ENCODE measurements at regions not wholly inside any gene's neighbourhood (a gene's known extent, or its start where the extent isn't known, plus 50 kb on each side); places are given as distances from the start of the nearest gene placed in this dataset.
A peak's percentile ranks its signal among the peaks of the same experiment; 100 is the strongest.

DNA sequence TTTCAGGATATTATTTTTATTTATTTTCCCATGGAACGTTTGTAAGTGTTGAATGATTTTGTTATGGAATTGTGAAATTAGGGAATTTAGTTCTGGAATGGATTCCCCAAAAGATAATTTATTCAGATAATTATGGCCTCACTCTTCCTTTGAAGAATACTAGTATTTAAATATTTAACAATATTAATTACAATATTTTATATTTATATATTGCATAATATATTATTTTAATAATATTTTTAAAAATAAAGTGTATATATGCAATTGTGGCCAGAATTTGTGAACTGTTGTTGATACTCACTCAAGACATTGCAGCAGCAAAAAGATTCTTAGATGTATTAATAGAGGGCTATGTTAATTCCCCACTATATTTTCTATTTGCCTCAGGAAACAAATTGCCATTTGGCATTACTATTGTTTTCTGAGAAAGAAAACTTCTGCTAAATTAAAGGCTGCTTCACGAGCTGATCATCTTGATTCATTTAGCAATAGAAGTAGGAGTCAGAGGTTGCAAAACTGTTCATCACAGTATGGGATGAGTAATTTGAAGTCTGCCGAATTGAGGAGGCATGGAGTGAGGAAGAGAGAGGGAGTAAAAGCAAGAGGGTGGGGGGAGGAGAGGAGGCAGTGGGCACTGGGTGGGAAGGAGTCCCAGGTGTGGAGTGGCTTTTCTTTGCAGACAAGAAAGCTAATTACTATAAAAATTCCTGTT, 729.2 kb downstream of the DHX35 start:
- Histone ChIP-seq H3K27ac (ENCODE audit: low read depth, low read length) (no peak overlapping the region), H3K36me3 (ENCODE audit: insufficient read depth, low read length) (no peaks in the 10 kb centered on the region), H3K9me3 (ENCODE audit: low read depth, low read length) (no peaks in the 10 kb centered on the region), H4K20me1 (ENCODE audit: insufficient read depth, low read length) (no peaks in the 10 kb centered on the region), H3K79me2 (ENCODE audit: insufficient read depth, low read length) (no peaks in the 10 kb centered on the region), H3K4me3 (ENCODE audit: insufficient read depth, low read length) (no peak overlapping the region), H3K27me3 (ENCODE audit: insufficient read depth, low read length) (no peaks in the 10 kb centered on the region), H3K4me1 (ENCODE audit: insufficient read depth, low read length) (no peaks in the 10 kb centered on the region), H3K4me2 (ENCODE audit: insufficient read depth, low read length) (no peak overlapping the region), H2AFZ (ENCODE audit: low read length) (no peak overlapping the region)
- TF ChIP-seq, protein P1, sequence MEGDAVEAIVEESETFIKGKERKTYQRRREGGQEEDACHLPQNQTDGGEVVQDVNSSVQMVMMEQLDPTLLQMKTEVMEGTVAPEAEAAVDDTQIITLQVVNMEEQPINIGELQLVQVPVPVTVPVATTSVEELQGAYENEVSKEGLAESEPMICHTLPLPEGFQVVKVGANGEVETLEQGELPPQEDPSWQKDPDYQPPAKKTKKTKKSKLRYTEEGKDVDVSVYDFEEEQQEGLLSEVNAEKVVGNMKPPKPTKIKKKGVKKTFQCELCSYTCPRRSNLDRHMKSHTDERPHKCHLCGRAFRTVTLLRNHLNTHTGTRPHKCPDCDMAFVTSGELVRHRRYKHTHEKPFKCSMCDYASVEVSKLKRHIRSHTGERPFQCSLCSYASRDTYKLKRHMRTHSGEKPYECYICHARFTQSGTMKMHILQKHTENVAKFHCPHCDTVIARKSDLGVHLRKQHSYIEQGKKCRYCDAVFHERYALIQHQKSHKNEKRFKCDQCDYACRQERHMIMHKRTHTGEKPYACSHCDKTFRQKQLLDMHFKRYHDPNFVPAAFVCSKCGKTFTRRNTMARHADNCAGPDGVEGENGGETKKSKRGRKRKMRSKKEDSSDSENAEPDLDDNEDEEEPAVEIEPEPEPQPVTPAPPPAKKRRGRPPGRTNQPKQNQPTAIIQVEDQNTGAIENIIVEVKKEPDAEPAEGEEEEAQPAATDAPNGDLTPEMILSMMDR (IDR thresholded peaks at IDR 0.05; ENCODE audit: extremely low read depth, low read depth, low read length): no peak
- no peak for DNase-seq (ENCODE audit: insufficient read length, low spot score, missing footprints)

DNA sequence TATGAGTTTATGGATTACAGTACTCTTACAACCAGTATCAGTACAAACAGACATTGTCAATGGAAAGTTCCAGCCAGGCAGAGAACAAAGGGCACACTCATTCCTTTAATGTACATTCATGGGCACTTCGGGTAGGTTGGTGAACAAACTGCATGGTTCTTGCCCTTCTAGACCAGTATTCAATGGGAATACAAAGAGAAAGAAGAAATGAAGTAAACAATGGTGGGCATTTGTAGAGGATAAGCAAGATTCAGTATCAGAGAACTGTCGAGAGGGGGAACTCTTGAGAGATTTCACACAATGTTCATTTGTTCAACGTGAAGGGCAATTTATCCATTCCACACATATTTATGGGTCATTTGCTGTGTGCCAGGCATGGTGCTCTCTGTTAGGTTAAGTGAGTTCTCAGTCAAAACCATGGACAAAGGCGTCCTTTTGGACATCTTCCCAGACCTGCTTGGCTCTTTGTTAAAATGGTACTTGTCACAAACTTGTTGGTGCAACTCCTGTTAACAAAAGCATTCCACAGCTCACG, 714.8 kb downstream of the DHX35 start:
- Histone ChIP-seq H2AFZ (ENCODE audit: low read length) (no peak overlapping the region), H3K4me1 (ENCODE audit: insufficient read depth, low read length) (no peaks in the 10 kb centered on the region), H3K4me3 (ENCODE audit: insufficient read depth, low read length) (no peak overlapping the region), H3K27me3 (ENCODE audit: insufficient read depth, low read length) (no peaks in the 10 kb centered on the region), H3K36me3 (ENCODE audit: insufficient read depth, low read length) (no peaks in the 10 kb centered on the region), H3K27ac (ENCODE audit: low read depth, low read length) (no peak overlapping the region), H3K9me3 (ENCODE audit: low read depth, low read length) (no peaks in the 10 kb centered on the region), H4K20me1 (ENCODE audit: insufficient read depth, low read length) (no peaks in the 10 kb centered on the region), H3K4me2 (ENCODE audit: insufficient read depth, low read length) (no peak overlapping the region), H3K79me2 (ENCODE audit: insufficient read depth, low read length) (no peaks in the 10 kb centered on the region)
- no peak for DNase-seq (ENCODE audit: insufficient read length, low spot score, missing footprints)
- TF ChIP-seq, protein P1 (IDR thresholded peaks at IDR 0.05; ENCODE audit: extremely low read depth, low read depth, low read length): peak; percentile 51

DNA sequence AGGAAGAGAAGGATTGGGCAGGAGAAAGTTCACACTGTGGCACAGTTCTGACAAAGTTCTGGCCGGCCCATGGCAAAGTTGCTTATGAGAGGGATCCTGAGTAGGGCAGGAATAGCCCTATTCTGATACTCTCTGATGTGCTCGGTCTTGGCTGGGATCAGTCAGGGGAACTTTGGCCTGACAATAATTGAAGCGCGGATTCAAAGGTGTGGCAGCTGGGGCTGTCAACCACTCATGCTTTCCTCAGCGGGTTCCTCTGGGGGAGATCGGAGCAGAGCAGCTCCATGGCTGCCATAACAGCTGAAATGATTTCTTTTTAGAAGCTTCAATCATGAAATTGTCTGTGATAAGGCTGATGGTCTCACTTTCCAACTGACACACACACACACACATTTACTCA, 714.1 kb downstream of the DHX35 start:
- Histone ChIP-seq H3K4me3 (ENCODE audit: insufficient read depth, low read length) (no peak overlapping the region), H3K79me2 (ENCODE audit: insufficient read depth, low read length) (no peaks in the 10 kb centered on the region), H3K27me3 (ENCODE audit: insufficient read depth, low read length) (no peaks in the 10 kb centered on the region), H4K20me1 (ENCODE audit: insufficient read depth, low read length) (no peaks in the 10 kb centered on the region), H3K4me1 (ENCODE audit: insufficient read depth, low read length) (no peaks in the 10 kb centered on the region), H2AFZ (ENCODE audit: low read length) (no peak overlapping the region), H3K9me3 (ENCODE audit: low read depth, low read length) (no peaks in the 10 kb centered on the region), H3K36me3 (ENCODE audit: insufficient read depth, low read length) (no peaks in the 10 kb centered on the region), H3K27ac (ENCODE audit: low read depth, low read length) (no peak overlapping the region), H3K4me2 (ENCODE audit: insufficient read depth, low read length) (no peak overlapping the region)
- no peak for DNase-seq (ENCODE audit: insufficient read length, low spot score, missing footprints)
- TF ChIP-seq, protein P1 (IDR thresholded peaks at IDR 0.05; ENCODE audit: extremely low read depth, low read depth, low read length): no peak

DNA sequence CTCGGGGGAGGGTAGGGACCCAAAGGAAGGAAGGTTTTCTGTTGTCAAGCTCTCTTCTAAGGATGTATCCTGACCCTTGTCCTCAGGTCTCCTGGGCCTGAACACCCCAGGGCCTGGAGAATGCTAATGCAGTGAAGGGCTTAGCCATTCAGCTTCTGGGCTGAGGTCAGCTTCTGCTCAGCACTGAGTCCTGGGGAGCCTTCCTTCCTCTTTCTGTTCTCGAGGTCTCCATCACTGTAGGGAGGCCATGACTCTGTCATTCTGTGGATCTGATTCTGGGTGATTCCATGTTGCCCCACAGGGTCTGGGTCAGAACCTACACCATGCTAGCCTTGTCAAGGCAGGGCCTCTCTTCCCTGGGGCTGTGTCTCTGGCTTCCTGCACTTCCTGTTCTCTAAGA, 712.7 kb downstream of the DHX35 start:
- no peak overlapping the region for H3K4me2 ChIP-seq (ENCODE audit: insufficient read depth, low read length)

More for the DNA sequence above, 712.7 kb downstream of the DHX35 start:
- H3K9me3 ChIP-seq (ENCODE audit: low read depth, low read length): no peaks in the 10 kb centered on the region
- no peak overlapping the region for H3K27ac ChIP-seq (ENCODE audit: low read depth, low read length)
- no peaks in the 10 kb centered on the region for H3K4me1 ChIP-seq (ENCODE audit: insufficient read depth, low read length)
- no peak overlapping the region for H3K4me3 ChIP-seq (ENCODE audit: insufficient read depth, low read length)
- no peak for DNase-seq (ENCODE audit: insufficient read length, low spot score, missing footprints)
- TF ChIP-seq, protein P1 (IDR thresholded peaks at IDR 0.05; ENCODE audit: extremely low read depth, low read depth, low read length): no peak
- no peaks in the 10 kb centered on the region for H3K79me2 ChIP-seq (ENCODE audit: insufficient read depth, low read length)
- H2AFZ ChIP-seq (ENCODE audit: low read length): no peak overlapping the region
- H4K20me1 ChIP-seq (ENCODE audit: insufficient read depth, low read length): no peaks in the 10 kb centered on the region
- H3K27me3 ChIP-seq (ENCODE audit: insufficient read depth, low read length): no peaks in the 10 kb centered on the region
- no peaks in the 10 kb centered on the region for H3K36me3 ChIP-seq (ENCODE audit: insufficient read depth, low read length)
